Astrocyte of the cerebellum (primary cell): ENCODE measurements at regions not wholly inside any gene's neighbourhood (a gene's known extent, or its start where the extent isn't known, plus 50 kb on each side); places are given as distances from the start of the nearest gene placed in this dataset.

Source experiments
- DNase-seq: peaks from one replicate; pipeline ENCODE4 v3.0.0-alpha.2; 2011; ENCODE audit warnings: low read depth
- H3K4me3 ChIP-seq: 2 replicates; pipeline ENCODE4 v1.5.1; 2011; ENCODE audit warnings: mild to moderate bottlenecking, low read depth, low read length, moderate library complexity
- in situ Hi-C: cut with HindIII; loops from 2 replicates; pipeline ENCODE4 v1.10.0; 2017; ENCODE audit warnings: low sequenced_read_pairs
- TF ChIP-seq, protein P1 (sequence below): IDR thresholded peaks from 2 replicates; pipeline ENCODE4 v1.5.1; 2012; ENCODE audit warnings: low read length, low read depth, moderate library complexity, mild to moderate bottlenecking; ENCODE audit errors: missing control alignments

DNA sequence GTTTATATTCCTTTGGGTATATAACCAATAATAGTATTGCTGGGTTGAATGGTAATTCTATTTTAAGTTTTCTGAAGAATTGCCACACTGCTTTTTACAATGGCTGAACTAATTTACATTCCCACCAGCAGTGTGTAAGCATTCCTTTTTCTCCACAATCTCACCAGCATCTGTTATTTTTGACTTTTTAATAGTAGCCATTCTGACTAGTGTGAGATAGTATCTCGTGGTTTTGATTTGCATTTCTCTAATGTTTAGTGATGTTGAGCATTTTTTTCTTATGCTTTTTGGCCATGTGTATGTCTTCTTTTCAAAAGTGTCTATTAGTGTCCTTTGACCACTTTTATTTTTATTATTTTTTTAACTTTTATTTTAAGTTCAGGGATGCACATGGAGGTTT is 275.3 kb downstream of the METTL15 start:
- TF ChIP-seq, protein P1, sequence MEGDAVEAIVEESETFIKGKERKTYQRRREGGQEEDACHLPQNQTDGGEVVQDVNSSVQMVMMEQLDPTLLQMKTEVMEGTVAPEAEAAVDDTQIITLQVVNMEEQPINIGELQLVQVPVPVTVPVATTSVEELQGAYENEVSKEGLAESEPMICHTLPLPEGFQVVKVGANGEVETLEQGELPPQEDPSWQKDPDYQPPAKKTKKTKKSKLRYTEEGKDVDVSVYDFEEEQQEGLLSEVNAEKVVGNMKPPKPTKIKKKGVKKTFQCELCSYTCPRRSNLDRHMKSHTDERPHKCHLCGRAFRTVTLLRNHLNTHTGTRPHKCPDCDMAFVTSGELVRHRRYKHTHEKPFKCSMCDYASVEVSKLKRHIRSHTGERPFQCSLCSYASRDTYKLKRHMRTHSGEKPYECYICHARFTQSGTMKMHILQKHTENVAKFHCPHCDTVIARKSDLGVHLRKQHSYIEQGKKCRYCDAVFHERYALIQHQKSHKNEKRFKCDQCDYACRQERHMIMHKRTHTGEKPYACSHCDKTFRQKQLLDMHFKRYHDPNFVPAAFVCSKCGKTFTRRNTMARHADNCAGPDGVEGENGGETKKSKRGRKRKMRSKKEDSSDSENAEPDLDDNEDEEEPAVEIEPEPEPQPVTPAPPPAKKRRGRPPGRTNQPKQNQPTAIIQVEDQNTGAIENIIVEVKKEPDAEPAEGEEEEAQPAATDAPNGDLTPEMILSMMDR: no peak
- in situ Hi-C loops: no loop called here
- H3K4me3 ChIP-seq: no peak overlapping the region
- DNase-seq: peak; percentile 31
